ENCODE measurements at regions not wholly inside any gene's neighbourhood (a gene's known extent, or its start where the extent isn't known, plus 50 kb on each side); places are given as distances from the start of the nearest gene placed in this dataset.

GRCh38 chr3:62992520-62992919 lies 117.3 kb upstream of the CADPS start:
- Histone ChIP-seq H3K4me1 (replicated peaks) (no peaks in the 10 kb centered on the region), H3K4me3 (no peak overlapping the region), H3K27ac (no peak overlapping the region), H3K27me3 (replicated peaks) (no peaks in the 10 kb centered on the region), H3K36me3 (no peaks in the 10 kb centered on the region), H3K9me3 (replicated peaks) (no peaks in the 10 kb centered on the region)
- no peak for DNase-seq (ENCODE audit: low read depth in 1 of 2, low spot score in 2 of 2)

- DNase-seq (ENCODE audit: low read depth in 1 of 2, low spot score in 2 of 2) = no peak
- Histone ChIP-seq H3K36me3 (no peaks in the 10 kb centered on the region), H3K9me3 (replicated peaks) (no peaks in the 10 kb centered on the region)
Measured at GRCh38 chr3:62995119-62995518, 119.9 kb upstream of the CADPS start.

GRCh38 chr3:62995530-62995929 lies 120.3 kb upstream of the CADPS start:
- no peaks in the 10 kb centered on the region for H3K4me1 ChIP-seq (replicated peaks)
- H3K27me3 ChIP-seq (replicated peaks) = no peaks in the 10 kb centered on the region
- no peak overlapping the region for H3K4me3 ChIP-seq
- no peaks in the 10 kb centered on the region for H3K36me3 ChIP-seq
- no peaks in the 10 kb centered on the region for H3K9me3 ChIP-seq (replicated peaks)
- H3K27ac ChIP-seq = no peak overlapping the region
- DNase-seq (ENCODE audit: low read depth in 1 of 2, low spot score in 2 of 2) = no peak

More at GRCh38 chr3:62995119-62995518, 119.9 kb upstream of the CADPS start:
- no peak overlapping the region for H3K27ac ChIP-seq
- H3K27me3 ChIP-seq (replicated peaks) = no peaks in the 10 kb centered on the region
- H3K4me3 ChIP-seq = no peak overlapping the region
- no peaks in the 10 kb centered on the region for H3K4me1 ChIP-seq (replicated peaks)

- H3K4me1 ChIP-seq (replicated peaks) = no peaks in the 10 kb centered on the region
- no peaks in the 10 kb centered on the region for H3K9me3 ChIP-seq (replicated peaks)
- H3K36me3 ChIP-seq = no peaks in the 10 kb centered on the region
- H3K27me3 ChIP-seq (replicated peaks) = no peaks in the 10 kb centered on the region
- no peak overlapping the region for H3K27ac ChIP-seq
- DNase-seq (ENCODE audit: low read depth in 1 of 2, low spot score in 2 of 2) = no peak
- no peak overlapping the region for H3K4me3 ChIP-seq
Measured at GRCh38 chr3:62997369-62997768, 122.2 kb upstream of the CADPS start.

GRCh38 chr3:62999158-62999557 lies 123.9 kb upstream of the CADPS start:
- H3K9me3 ChIP-seq (replicated peaks) = no peaks in the 10 kb centered on the region
- H3K27me3 ChIP-seq (replicated peaks) = no peaks in the 10 kb centered on the region
- H3K27ac ChIP-seq = no peak overlapping the region
- no peaks in the 10 kb centered on the region for H3K36me3 ChIP-seq
- no peak for DNase-seq (ENCODE audit: low read depth in 1 of 2, low spot score in 2 of 2)
- H3K4me3 ChIP-seq = no peak overlapping the region
- no peaks in the 10 kb centered on the region for H3K4me1 ChIP-seq (replicated peaks)

GRCh38 chr3:62999791-63000190 lies 124.6 kb upstream of the CADPS start:
- Histone ChIP-seq H3K36me3 (no peaks in the 10 kb centered on the region), H3K9me3 (replicated peaks) (no peaks in the 10 kb centered on the region), H3K27me3 (replicated peaks) (no peaks in the 10 kb centered on the region), H3K27ac (no peak overlapping the region), H3K4me1 (replicated peaks) (no peaks in the 10 kb centered on the region), H3K4me3 (no peak overlapping the region)
- no peak for DNase-seq (ENCODE audit: low read depth in 1 of 2, low spot score in 2 of 2)

- H3K27ac ChIP-seq = no peak overlapping the region
- H3K9me3 ChIP-seq (replicated peaks) = no peaks in the 10 kb centered on the region
Measured at GRCh38 chr3:63004448-63004847, 129.2 kb upstream of the CADPS start.

GRCh38 chr3:63015614-63016309 lies 140.5 kb upstream of the CADPS start:
- H3K27ac ChIP-seq = no peak overlapping the region
- H3K4me1 ChIP-seq (replicated peaks) = no peaks in the 10 kb centered on the region
- no peak overlapping the region for H3K4me3 ChIP-seq
- H3K27me3 ChIP-seq (replicated peaks) = no peaks in the 10 kb centered on the region
- DNase-seq (ENCODE audit: low read depth in 1 of 2, low spot score in 2 of 2) = no peak
- H3K9me3 ChIP-seq (replicated peaks) = no peaks in the 10 kb centered on the region
- no peaks in the 10 kb centered on the region for H3K36me3 ChIP-seq

More at GRCh38 chr3:63004448-63004847, 129.2 kb upstream of the CADPS start:
- Histone ChIP-seq H3K4me3 (no peak overlapping the region), H3K4me1 (replicated peaks) (no peaks in the 10 kb centered on the region), H3K36me3 (no peaks in the 10 kb centered on the region), H3K27me3 (replicated peaks) (no peaks in the 10 kb centered on the region)
- no peak for DNase-seq (ENCODE audit: low read depth in 1 of 2, low spot score in 2 of 2)

- H3K4me1 ChIP-seq (replicated peaks) = no peaks in the 10 kb centered on the region
- DNase-seq (ENCODE audit: low read depth in 1 of 2, low spot score in 2 of 2) = no peak
- no peaks in the 10 kb centered on the region for H3K36me3 ChIP-seq
- no peak overlapping the region for H3K27ac ChIP-seq
- H3K9me3 ChIP-seq (replicated peaks) = no peaks in the 10 kb centered on the region
- H3K4me3 ChIP-seq = no peak overlapping the region
- H3K27me3 ChIP-seq (replicated peaks) = no peaks in the 10 kb centered on the region
Measured at GRCh38 chr3:63022114-63022513, 146.9 kb upstream of the CADPS start.

GRCh38 chr3:63026722-63027121 lies 151.5 kb upstream of the CADPS start:
- H3K27ac ChIP-seq = no peak overlapping the region
- no peaks in the 10 kb centered on the region for H3K9me3 ChIP-seq (replicated peaks)
- no peak for DNase-seq (ENCODE audit: low read depth in 1 of 2, low spot score in 2 of 2)
- no peaks in the 10 kb centered on the region for H3K27me3 ChIP-seq (replicated peaks)
- H3K36me3 ChIP-seq = no peaks in the 10 kb centered on the region
- H3K4me1 ChIP-seq (replicated peaks) = no peaks in the 10 kb centered on the region
- no peak overlapping the region for H3K4me3 ChIP-seq

- H3K27me3 ChIP-seq (replicated peaks) = no peaks in the 10 kb centered on the region
- H3K36me3 ChIP-seq = no peaks in the 10 kb centered on the region
- H3K4me1 ChIP-seq (replicated peaks) = no peaks in the 10 kb centered on the region
- H3K4me3 ChIP-seq = no peak overlapping the region
- DNase-seq (ENCODE audit: low read depth in 1 of 2, low spot score in 2 of 2) = no peak
- H3K27ac ChIP-seq = no peak overlapping the region
- no peaks in the 10 kb centered on the region for H3K9me3 ChIP-seq (replicated peaks)
Measured at GRCh38 chr3:63029326-63029725, 154.1 kb upstream of the CADPS start.

- Histone ChIP-seq H3K27me3 (replicated peaks) (no peaks in the 10 kb centered on the region), H3K4me1 (replicated peaks) (no peaks in the 10 kb centered on the region), H3K4me3 (no peak overlapping the region), H3K27ac (no peak overlapping the region), H3K9me3 (replicated peaks) (no peaks in the 10 kb centered on the region), H3K36me3 (no peaks in the 10 kb centered on the region)
- DNase-seq (ENCODE audit: low read depth in 1 of 2, low spot score in 2 of 2) = no peak
Measured at GRCh38 chr3:63029921-63030320, 154.7 kb upstream of the CADPS start.

GRCh38 chr3:63030666-63031065 lies 155.4 kb upstream of the CADPS start:
- Histone ChIP-seq H3K27ac (no peak overlapping the region), H3K36me3 (no peaks in the 10 kb centered on the region), H3K4me1 (replicated peaks) (no peaks in the 10 kb centered on the region), H3K27me3 (replicated peaks) (no peaks in the 10 kb centered on the region), H3K4me3 (no peak overlapping the region), H3K9me3 (replicated peaks) (no peaks in the 10 kb centered on the region)
- DNase-seq (ENCODE audit: low read depth in 1 of 2, low spot score in 2 of 2) = no peak

- H3K36me3 ChIP-seq = no peaks in the 10 kb centered on the region
- H3K4me3 ChIP-seq = no peak overlapping the region
- no peak for DNase-seq (ENCODE audit: low read depth in 1 of 2, low spot score in 2 of 2)
- H3K9me3 ChIP-seq (replicated peaks) = no peaks in the 10 kb centered on the region
- no peaks in the 10 kb centered on the region for H3K4me1 ChIP-seq (replicated peaks)
- no peak overlapping the region for H3K27ac ChIP-seq
- H3K27me3 ChIP-seq (replicated peaks) = no peaks in the 10 kb centered on the region
Measured at GRCh38 chr3:63032881-63033280, 157.7 kb upstream of the CADPS start.

GRCh38 chr3:63034101-63034500 lies 158.9 kb upstream of the CADPS start:
- Histone ChIP-seq H3K27ac (no peak overlapping the region), H3K36me3 (no peaks in the 10 kb centered on the region)
- DNase-seq (ENCODE audit: low read depth in 1 of 2, low spot score in 2 of 2) = no peak

More at GRCh38 chr3:63034101-63034500, 158.9 kb upstream of the CADPS start:
- Histone ChIP-seq H3K27me3 (replicated peaks) (no peaks in the 10 kb centered on the region), H3K4me3 (no peak overlapping the region), H3K4me1 (replicated peaks) (no peaks in the 10 kb centered on the region), H3K9me3 (replicated peaks) (no peaks in the 10 kb centered on the region)
